Jurkat, Clone E6-1 (cell line): ENCODE measurements at regions not wholly inside any gene's neighbourhood (a gene's known extent, or its start where the extent isn't known, plus 50 kb on each side); places are given as distances from the start of the nearest gene placed in this dataset.
A peak's percentile ranks its signal among the peaks of the same experiment; 100 is the strongest.

Source experiments
- DNase-seq: peaks from one replicate; pipeline ENCODE4 v3.0.0-alpha.2; 2011; ENCODE audit warnings: low read depth, low spot score
- H3K4me3 ChIP-seq: 2 replicates; pipeline ENCODE4 v1.5.1; 2011; ENCODE audit warnings: mild to moderate bottlenecking, low read length, control low read depth, moderate library complexity

DNA sequence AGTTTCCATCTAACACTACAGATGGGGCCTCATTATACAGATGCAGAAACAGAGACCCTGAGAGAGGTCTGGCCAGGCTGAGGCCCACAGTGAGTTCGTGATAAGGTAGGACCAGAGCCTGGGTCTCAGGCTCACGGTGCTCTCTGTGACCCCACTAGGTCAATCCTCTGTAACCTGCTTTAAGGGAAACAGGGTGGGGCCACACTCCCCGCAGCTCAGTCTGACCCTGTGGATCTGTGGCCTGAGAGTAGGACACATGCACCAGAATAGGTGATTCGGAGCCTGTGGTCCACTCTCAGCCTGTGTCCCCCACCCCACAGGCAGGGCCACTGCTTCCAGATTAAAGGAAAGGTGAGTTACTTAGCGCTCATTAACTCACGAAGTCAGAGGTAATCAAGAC lies 137.8 kb upstream of the FAM20C start:
- no peak overlapping the region for H3K4me3 ChIP-seq
- no peak for DNase-seq

DNA sequence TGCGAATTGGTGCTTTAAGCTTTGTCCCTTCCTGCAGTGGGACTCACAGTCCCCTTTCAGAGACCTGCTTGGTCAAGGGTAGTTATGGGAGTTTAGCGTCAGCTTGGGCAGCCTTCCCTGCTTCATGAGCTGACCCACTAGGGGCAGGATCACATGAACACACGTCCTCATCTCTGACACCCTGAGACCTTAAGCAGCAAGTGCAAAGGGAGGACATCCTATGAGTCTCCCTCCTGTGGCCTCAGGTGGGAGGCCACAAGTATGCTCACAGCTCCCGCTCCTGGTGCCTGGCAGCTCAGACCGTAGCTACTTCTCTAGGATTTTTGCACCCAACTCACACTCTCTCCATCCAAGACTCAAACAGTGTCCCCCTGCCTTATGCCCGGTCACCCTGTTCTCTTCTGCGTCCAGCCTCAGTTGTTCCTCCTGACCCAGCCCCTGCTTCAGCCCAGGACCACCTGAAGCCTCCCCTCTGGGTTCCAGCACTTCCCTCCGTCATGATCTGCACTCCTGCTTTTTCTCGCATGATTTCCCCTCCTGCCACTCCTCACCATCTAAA lies 136.6 kb upstream of the FAM20C start:
- no peak for DNase-seq
- no peak overlapping the region for H3K4me3 ChIP-seq

- no peak overlapping the region for H3K4me3 ChIP-seq
- DNase-seq = no peak
These were observed 136.0 kb upstream of the FAM20C start for GRCh38 chr7:56291-56913.

- DNase-seq = no peak
- H3K4me3 ChIP-seq = no peak overlapping the region
These were observed 135.3 kb upstream of the FAM20C start for GRCh38 chr7:57071-57470.

- no peak for DNase-seq
- no peak overlapping the region for H3K4me3 ChIP-seq
These were observed 134.7 kb upstream of the FAM20C start for GRCh38 chr7:57482-58255.

DNA sequence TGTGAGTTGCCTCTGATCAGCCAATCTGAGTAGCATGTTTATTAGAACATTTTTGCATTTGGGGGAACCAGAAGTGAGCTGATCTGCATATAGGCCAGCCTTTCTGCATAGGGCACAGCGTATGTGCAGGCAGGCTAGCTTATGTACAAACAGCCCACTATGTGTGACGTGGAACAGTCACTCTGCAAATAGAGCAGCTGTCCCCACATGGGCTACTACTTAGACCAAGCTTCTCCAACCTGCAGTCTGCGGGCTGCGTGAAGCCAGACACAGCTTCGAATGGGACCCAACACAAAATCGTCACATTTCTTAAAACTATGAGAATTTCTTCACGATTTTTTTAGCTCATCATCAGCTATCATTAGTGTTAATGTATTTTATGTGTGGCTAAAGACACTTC lies 134.1 kb upstream of the FAM20C start:
- no peak for DNase-seq
- no peak overlapping the region for H3K4me3 ChIP-seq

DNA sequence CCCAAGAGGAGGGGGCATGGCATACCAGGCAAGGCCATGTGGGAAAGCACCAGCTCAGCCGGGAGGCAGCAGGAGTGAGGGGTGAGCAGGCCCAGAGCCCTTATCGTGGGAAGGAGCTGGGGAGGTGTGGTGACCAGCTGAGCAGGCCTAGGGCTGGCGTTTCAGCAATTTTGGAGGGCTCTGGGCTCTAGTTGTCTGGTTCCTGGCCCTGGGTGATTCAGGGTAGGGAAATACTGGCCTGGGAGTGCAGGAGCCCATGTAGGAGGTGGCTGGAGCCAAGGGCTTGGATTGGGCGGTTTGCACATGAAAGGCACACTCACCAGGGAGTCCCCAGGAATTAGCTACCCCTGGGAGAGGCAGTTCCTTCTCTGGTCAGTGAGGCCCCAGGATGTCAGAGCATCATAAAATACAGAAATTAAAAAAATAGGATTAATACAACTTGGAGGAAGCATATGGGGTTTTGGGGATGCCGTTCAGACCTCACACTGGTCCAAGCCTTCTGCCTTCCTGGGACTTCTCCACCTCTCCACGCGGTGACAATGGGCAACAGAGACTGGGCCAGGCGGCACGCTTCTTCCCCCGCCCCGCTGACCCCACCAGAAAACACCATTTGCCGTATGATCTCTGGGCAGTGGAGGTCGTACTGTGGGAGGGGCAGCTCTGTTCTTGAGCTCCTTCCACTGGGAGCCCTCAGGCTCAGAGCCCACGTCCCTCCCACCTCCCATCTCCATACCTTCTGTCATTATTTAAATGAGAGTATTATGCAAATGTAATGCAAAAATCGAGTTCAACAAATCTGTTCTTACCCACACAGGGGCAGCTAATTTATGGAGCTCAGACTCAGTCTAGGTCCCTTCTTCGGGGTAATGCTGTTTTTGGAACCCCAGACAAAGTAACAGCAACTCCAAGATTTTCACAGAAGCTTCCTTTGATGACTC lies 133.0 kb upstream of the FAM20C start:
- no peak overlapping the region for H3K4me3 ChIP-seq
- DNase-seq = no peak

GRCh38 chr7:60017-60675 lies 132.2 kb upstream of the FAM20C start:
- DNase-seq = no peak
- no peak overlapping the region for H3K4me3 ChIP-seq

DNA sequence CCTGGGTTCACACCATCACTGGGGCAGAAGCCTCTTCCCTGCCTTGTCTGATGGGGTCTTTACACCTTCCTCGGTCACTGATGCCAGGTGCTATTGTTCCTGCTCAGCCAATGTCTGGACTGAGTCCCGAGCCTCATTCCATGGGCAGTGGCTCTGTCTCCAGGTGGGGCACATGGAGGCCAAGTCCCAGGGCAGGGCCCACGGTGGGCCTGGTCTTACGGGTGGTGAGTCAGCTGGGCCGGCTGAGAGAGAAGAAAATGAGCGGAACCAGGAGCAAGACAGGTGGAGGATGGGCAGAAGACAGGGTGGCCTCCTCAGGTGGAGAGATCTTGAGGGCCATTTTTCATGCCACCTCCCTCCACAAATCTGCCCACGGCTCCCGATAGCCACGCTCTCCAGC lies 131.7 kb upstream of the FAM20C start:
- DNase-seq = no peak
- H3K4me3 ChIP-seq = no peak overlapping the region

DNA sequence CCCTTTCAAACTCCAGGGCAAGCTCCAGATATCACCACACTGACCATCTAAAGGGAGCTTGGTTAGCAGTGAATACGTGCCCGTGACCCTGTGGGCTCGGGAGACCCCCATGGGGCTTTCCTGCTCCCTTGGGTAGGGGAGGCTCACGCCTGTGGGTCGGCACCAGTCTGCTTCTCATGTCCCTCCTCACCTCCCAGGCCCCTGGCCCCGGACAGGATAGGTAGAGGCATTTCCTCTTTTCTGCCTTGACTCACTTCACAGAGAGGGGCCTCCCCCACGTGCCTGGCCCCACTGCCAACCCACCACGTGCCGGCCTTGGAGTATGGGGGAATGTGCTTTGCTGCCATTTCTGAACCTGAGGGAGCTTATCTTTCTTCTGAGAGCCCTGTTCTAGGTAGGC lies 131.3 kb upstream of the FAM20C start:
- no peak for DNase-seq
- H3K4me3 ChIP-seq = no peak overlapping the region

DNA sequence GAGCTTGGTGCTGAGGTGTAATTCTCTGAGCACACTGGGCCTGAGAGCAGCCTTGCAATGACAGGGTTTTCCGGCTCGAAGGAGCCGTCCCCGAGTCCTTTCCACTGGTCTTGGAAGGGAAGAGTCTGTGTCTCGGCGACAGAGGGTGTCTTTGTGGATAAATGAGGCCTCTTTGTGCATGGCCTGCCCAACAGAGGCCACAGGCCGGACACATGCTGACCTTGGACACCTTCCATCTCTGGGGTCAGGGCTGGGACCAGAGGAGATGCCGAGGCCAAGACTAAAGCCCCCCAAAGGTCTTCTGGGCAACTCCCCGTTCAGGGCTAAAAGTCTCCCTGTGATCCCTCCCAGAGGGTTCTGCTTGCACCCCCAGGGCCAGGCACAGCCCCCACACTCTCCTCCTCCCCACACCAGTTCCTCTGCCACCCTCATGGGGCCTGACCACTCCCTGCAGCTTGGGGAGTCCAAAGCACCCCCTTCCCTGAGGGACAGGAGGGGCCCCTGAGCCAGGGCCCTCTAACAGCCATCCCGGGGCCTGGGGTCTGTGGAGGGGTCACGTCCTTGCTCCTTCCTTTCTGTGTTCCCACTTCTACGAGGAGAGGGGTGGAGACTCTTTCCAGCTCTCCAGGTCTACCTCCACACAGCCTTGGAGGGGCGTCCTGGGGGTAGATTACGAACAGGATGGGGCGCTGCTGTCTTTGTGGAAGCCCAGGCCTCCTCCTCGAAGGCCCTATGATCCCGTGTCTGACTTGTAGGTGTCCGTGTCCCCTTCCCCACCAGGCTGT lies 130.6 kb upstream of the FAM20C start:
- H3K4me3 ChIP-seq = no peak overlapping the region
- DNase-seq = no peak

DNA sequence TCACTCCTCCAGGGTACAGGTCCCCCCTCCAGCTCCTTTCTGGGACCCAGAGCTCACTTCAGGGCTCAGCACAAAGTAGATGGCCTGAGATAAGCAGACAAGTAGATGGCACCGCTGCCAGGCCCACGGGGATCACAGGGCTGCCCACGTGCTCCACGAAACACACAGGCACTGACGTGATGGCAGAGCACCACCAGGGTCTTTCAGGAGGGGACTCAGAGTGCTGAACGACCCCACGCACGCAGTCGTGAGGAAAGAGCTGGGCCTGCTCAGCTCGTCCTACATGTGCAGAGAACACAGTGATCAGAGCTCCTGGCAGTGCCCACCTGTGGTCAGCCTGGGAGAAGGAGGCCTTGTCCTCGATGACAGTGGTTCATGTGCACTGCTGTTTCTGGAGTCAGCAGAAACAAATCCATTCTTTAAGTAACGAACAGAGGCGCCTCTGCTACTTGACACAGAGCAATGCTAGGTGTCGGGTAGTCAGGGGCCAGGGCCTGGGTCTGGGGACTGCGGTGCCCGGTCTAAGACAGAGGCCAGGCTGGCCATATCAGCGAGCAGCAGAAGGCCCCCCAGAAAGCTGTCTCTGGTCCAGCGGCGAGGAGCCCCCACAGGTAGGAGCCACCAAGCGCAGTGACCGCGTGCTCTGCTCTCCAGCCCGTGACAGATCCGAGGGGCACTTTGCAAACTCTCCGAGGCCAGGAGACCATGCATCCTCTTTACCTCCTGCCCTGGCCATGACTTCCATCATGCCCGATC lies 129.8 kb upstream of the FAM20C start:
- no peak overlapping the region for H3K4me3 ChIP-seq

GRCh38 chr7:63117-63480 lies 129.3 kb upstream of the FAM20C start:
- H3K4me3 ChIP-seq = no peak overlapping the region
- DNase-seq = no peak

More for the DNA sequence above, 129.8 kb upstream of the FAM20C start:
- no peak for DNase-seq

DNA sequence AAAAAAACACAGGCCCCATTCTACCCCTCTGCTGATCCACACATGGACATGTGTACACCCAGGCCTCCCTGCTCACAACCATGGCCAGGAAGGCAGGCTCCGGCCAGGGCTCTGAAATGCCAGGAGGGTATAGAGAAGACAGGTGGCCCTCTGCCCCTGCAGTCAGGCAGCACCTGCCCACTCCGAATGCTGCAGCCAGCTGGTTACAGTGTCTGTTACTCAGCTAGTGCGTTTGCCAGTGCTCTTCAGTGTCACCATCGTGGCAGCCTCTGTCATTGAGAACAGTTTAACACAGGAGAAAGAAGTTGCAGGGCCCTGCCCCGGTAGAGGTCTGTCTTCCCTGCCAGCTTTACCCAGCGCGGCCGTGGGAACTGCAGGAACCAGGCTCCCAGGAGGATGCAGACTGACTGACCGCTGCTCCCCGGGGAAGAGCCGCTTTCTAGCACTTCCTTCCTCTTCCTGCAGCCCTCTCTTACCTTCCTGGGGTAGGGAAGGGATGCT lies 128.8 kb upstream of the FAM20C start:
- no peak for DNase-seq
- H3K4me3 ChIP-seq = no peak overlapping the region

GRCh38 chr7:64098-64915 lies 128.1 kb upstream of the FAM20C start:
- H3K4me3 ChIP-seq = no peak overlapping the region
- peak; percentile 8 for DNase-seq

DNA sequence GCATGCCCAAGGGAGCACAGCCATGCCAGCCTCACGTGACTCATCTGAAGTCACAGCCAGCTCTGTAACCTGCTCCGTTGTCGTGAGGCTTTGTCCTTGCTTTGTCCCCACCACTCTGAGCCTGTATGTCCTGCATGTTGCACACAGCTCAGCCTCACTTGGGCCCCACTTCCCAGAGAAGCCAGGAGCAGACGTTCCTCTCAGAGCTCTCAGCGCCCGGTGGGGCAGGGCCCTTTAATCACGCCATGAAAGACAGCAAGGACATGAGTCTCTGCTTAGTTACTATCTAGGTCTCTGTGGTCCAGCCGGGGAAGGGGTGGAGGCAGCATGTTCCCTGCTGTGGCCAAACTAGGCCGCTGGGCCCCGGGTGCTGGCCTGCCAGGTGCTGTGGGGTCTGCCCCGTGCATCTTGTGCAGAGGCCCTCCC lies 127.4 kb upstream of the FAM20C start:
- no peak overlapping the region for H3K4me3 ChIP-seq
- DNase-seq = no peak

DNA sequence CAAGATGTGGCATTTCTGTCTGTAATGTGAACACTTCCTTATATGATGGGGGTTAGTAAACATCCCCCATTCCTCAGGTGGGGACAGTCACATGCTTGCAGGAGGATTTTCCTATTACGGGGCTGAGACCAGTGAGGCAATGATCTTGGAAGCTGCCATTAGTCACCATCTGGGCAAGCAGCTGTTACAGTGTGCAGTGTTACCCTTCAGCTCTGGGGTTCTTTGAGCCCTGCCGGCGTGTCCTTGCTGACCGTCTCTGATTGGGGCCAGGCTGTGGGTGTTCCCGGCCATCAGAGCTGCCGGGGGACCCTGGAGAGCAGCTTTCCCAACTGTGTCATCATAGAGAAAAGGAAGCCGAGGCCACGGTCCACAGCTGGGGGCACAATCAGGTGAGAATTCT lies 126.8 kb upstream of the FAM20C start:
- no peak overlapping the region for H3K4me3 ChIP-seq
- no peak for DNase-seq
